ENCODE measurements at regions not wholly inside any gene's neighbourhood (a gene's known extent, or its start where the extent isn't known, plus 50 kb on each side); places are given as distances from the start of the nearest gene placed in this dataset.

GRCh38 chr4:159505266-159505975 is 402.5 kb downstream of the RAPGEF2 start:
- Histone ChIP-seq H3K27me3 (replicated peaks in 1 of 2; ENCODE audit: control insufficient read depth in 2 of 2, insufficient read depth in 2 of 2, low read length in 1 of 2) (no peaks in the 10 kb centered on the region; a peak in 2 of 4 replicates), H3K4me3 (no peak overlapping the region), H3K9ac (ENCODE audit: control insufficient read depth, insufficient read depth, low read length) (no peak overlapping the region), H3K4me2 (ENCODE audit: control insufficient read depth, insufficient read depth) (no peak overlapping the region), H3K27ac (ENCODE audit: control insufficient read depth, insufficient read depth) (no peak overlapping the region), H3K9me3 (replicated peaks; ENCODE audit: control insufficient read depth, insufficient read depth, low read length) (no peaks in the 10 kb centered on the region), H3K36me3 (ENCODE audit: control insufficient read depth in 2 of 2, insufficient read depth in 2 of 2, low read length in 1 of 2) (no peaks in the 10 kb centered on the region), H2AFZ (ENCODE audit: control insufficient read depth, low read depth, low read length) (no peak overlapping the region), H3K4me1 (ENCODE audit: control insufficient read depth, insufficient read depth, low read length) (no peaks in the 10 kb centered on the region), H4K20me1 (ENCODE audit: control insufficient read depth, insufficient read depth) (no peaks in the 10 kb centered on the region), H3K79me2 (ENCODE audit: control insufficient read depth, insufficient read depth, low read length) (no peaks in the 10 kb centered on the region)
- ATAC-seq: no peak
- SMC1A ChIA-PET (ENCODE audit: uncharacterized antibody, unreplicated experiment): no interaction called here
- intact Hi-C loops (cut with micrococcal nuclease; ENCODE audit: unreplicated experiment): no loop called here
- in situ Hi-C loops (cut with MboI): no loop called here
- BruUV-seq (replicated peaks): no TSS peak
- CTCF ChIA-PET: no interaction called here
- no peak for FAIRE-seq
- no peak for DNase-seq (ENCODE audit: low read depth, low spot score)
- WGBS (ENCODE audit: insufficient coverage, insufficient replicate concordance, low lambda C conversion rate, missing lambda C conversion rate): 22% methylated on average over 7 of the region's 7 CpGs
- RAD21 ChIA-PET (ENCODE audit: unreplicated experiment): no interaction called here
- POLR2A ChIA-PET: no interaction called here
- TF ChIP-seq POLR2AphosphoS5 (IDR thresholded peaks at IDR 0.05; ENCODE audit: low read length) (no peak), HDGF (IDR thresholded peaks at IDR 0.05) (no peak), SREBF2 (IDR thresholded peaks at IDR 0.05; ENCODE audit: low read length) (no peak), USF2 (IDR thresholded peaks at IDR 0.05; ENCODE audit: borderline replicate concordance, low read depth, low read length) (no peak), POLR2AphosphoS2 (IDR thresholded peaks at IDR 0.05; ENCODE audit: low read depth, low read length) (no peak), EZH2 (IDR thresholded peaks at IDR 0.05; ENCODE audit: borderline replicate concordance, control insufficient read depth, low read depth, low read length) (no peak), NFIC (IDR thresholded peaks at IDR 0.05; ENCODE audit: low read depth, low read length) (no peak), KAT2A (conservative IDR thresholded peaks at IDR 0.05; ENCODE audit: control insufficient read depth, low read depth, low read length) (no peak), TBL1XR1 (IDR thresholded peaks at IDR 0.05; ENCODE audit: low read depth, low read length) (no peak), STAT3 (IDR thresholded peaks at IDR 0.05; ENCODE audit: low read depth, low read length) (no peak), ASH2L (IDR thresholded peaks at IDR 0.05; ENCODE audit: borderline replicate concordance, low read depth) (no peak), RAD51 (IDR thresholded peaks at IDR 0.05) (no peak)
- TF ChIP-seq, protein P1, sequence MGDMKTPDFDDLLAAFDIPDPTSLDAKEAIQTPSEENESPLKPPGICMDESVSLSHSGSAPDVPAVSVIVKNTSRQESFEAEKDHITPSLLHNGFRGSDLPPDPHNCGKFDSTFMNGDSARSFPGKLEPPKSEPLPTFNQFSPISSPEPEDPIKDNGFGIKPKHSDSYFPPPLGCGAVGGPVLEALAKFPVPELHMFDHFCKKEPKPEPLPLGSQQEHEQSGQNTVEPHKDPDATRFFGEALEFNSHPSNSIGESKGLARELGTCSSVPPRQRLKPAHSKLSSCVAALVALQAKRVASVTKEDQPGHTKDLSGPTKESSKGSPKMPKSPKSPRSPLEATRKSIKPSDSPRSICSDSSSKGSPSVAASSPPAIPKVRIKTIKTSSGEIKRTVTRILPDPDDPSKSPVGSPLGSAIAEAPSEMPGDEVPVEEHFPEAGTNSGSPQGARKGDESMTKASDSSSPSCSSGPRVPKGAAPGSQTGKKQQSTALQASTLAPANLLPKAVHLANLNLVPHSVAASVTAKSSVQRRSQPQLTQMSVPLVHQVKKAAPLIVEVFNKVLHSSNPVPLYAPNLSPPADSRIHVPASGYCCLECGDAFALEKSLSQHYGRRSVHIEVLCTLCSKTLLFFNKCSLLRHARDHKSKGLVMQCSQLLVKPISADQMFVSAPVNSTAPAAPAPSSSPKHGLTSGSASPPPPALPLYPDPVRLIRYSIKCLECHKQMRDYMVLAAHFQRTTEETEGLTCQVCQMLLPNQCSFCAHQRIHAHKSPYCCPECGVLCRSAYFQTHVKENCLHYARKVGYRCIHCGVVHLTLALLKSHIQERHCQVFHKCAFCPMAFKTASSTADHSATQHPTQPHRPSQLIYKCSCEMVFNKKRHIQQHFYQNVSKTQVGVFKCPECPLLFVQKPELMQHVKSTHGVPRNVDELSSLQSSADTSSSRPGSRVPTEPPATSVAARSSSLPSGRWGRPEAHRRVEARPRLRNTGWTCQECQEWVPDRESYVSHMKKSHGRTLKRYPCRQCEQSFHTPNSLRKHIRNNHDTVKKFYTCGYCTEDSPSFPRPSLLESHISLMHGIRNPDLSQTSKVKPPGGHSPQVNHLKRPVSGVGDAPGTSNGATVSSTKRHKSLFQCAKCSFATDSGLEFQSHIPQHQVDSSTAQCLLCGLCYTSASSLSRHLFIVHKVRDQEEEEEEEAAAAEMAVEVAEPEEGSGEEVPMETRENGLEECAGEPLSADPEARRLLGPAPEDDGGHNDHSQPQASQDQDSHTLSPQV (IDR thresholded peaks at IDR 0.05): no peak
- TF ChIP-seq, protein P2, sequence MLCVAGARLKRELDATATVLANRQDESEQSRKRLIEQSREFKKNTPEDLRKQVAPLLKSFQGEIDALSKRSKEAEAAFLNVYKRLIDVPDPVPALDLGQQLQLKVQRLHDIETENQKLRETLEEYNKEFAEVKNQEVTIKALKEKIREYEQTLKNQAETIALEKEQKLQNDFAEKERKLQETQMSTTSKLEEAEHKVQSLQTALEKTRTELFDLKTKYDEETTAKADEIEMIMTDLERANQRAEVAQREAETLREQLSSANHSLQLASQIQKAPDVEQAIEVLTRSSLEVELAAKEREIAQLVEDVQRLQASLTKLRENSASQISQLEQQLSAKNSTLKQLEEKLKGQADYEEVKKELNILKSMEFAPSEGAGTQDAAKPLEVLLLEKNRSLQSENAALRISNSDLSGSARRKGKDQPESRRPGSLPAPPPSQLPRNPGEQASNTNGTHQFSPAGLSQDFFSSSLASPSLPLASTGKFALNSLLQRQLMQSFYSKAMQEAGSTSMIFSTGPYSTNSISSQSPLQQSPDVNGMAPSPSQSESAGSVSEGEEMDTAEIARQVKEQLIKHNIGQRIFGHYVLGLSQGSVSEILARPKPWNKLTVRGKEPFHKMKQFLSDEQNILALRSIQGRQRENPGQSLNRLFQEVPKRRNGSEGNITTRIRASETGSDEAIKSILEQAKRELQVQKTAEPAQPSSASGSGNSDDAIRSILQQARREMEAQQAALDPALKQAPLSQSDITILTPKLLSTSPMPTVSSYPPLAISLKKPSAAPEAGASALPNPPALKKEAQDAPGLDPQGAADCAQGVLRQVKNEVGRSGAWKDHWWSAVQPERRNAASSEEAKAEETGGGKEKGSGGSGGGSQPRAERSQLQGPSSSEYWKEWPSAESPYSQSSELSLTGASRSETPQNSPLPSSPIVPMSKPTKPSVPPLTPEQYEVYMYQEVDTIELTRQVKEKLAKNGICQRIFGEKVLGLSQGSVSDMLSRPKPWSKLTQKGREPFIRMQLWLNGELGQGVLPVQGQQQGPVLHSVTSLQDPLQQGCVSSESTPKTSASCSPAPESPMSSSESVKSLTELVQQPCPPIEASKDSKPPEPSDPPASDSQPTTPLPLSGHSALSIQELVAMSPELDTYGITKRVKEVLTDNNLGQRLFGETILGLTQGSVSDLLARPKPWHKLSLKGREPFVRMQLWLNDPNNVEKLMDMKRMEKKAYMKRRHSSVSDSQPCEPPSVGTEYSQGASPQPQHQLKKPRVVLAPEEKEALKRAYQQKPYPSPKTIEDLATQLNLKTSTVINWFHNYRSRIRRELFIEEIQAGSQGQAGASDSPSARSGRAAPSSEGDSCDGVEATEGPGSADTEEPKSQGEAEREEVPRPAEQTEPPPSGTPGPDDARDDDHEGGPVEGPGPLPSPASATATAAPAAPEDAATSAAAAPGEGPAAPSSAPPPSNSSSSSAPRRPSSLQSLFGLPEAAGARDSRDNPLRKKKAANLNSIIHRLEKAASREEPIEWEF (IDR thresholded peaks at IDR 0.05; ENCODE audit: insufficient replicate concordance, low read depth, low read length): no peak
